CD8-positive, alpha-beta memory T cell (primary cell): ENCODE measurements at regions not wholly inside any gene's neighbourhood (a gene's known extent, or its start where the extent isn't known, plus 50 kb on each side); places are given as distances from the start of the nearest gene placed in this dataset.
A peak's percentile ranks its signal among the peaks of the same experiment; 100 is the strongest.
"Not testable (repeated sequence)": the region's sequence is repeated elsewhere in the genome, so short reads cannot be mapped to it uniquely, and the experiment has no call there.

Experiments used
- CTCF ChIA-PET: fragments of 350-600 bp; sonication (Branson Sonifier 250); formaldehyde crosslinking; loops from one replicate; lab custom pipeline; 2021; ENCODE audit warnings: antibody characterized with exemption; lab: Charles Lee
- POLR2A ChIA-PET: fragments of 350-600 bp; sonication (Branson Sonifier 250); formaldehyde crosslinking; loops from one replicate; lab custom pipeline; 2021; ENCODE audit warnings: antibody characterized with exemption; lab: Charles Lee
- DNase-seq, 5 donors: peaks; one replicate each; pipeline versions ENCODE4 v3.0.0 to v3.0.0-alpha.2; 2020 to 2022; ENCODE audit warnings: mixed read lengths in 1 of 5
- H3K27ac ChIP-seq: one replicate; pipeline ENCODE4 v1.7.0; 2013; ENCODE audit warnings: low read depth, mild to moderate bottlenecking, low read length, moderate library complexity
- H3K27me3 ChIP-seq: 2 replicates; pipeline ENCODE4 v1.7.0; 2013; ENCODE audit warnings: low read length, mild to moderate bottlenecking; ENCODE audit not compliant: insufficient read depth, poor library complexity, severe bottlenecking
- H3K36me3 ChIP-seq: 2 replicates; pipeline ENCODE4 v1.7.0; 2013; ENCODE audit warnings: mild to moderate bottlenecking, low read length, moderate library complexity; ENCODE audit not compliant: insufficient read depth
- H3K4me1 ChIP-seq: 2 replicates; pipeline ENCODE4 v1.7.0; 2013; ENCODE audit warnings: mild to moderate bottlenecking, low read length, moderate library complexity; ENCODE audit not compliant: insufficient read depth
- H3K4me3 ChIP-seq: 2 replicates; pipeline ENCODE4 v1.7.0; 2013; ENCODE audit warnings: mild to moderate bottlenecking, low read length
- H3K9me3 ChIP-seq: 2 replicates; pipeline ENCODE4 v1.7.0; 2013; ENCODE audit warnings: mild to moderate bottlenecking, low read length
- H3K27ac Mint-ChIP-seq, 8 donors: one replicate each; pipeline ENCODE4 v1.8.0; 2020 to 2021; ENCODE audit warnings: mixed read lengths in 8 of 8, mild to moderate bottlenecking in 6 of 8, inconsistent platforms in 3 of 8, moderate library complexity in 3 of 8
- H3K27me3 Mint-ChIP-seq, 2 donors: one replicate each; pipeline ENCODE4 v1.8.0; 2020 to 2021; ENCODE audit warnings: mixed read lengths in 2 of 2, mild to moderate bottlenecking in 1 of 2, moderate library complexity in 1 of 2
- H3K36me3 Mint-ChIP-seq, 3 donors: one replicate each; pipeline ENCODE4 v1.8.0; 2020 to 2021; ENCODE audit warnings: mixed read lengths in 3 of 3, inconsistent platforms in 1 of 3, mild to moderate bottlenecking in 1 of 3
- H3K4me1 Mint-ChIP-seq, 3 donors: one replicate each; pipeline ENCODE4 v1.8.0; 2020 to 2021; ENCODE audit warnings: mixed read lengths in 3 of 3, inconsistent platforms in 1 of 3, mild to moderate bottlenecking in 1 of 3
- H3K4me3 Mint-ChIP-seq, 7 donors: one replicate each; pipeline ENCODE4 v1.8.0; 2020 to 2021; ENCODE audit warnings: mixed read lengths in 7 of 7, mild to moderate bottlenecking in 6 of 7, moderate library complexity in 4 of 7, inconsistent platforms in 2 of 7
- H3K9me3 Mint-ChIP-seq, 5 donors: one replicate each; pipeline ENCODE4 v1.8.0; 2020 to 2022; ENCODE audit warnings: mixed read lengths in 5 of 5, mild to moderate bottlenecking in 3 of 5, moderate library complexity in 2 of 5, inconsistent platforms in 1 of 5

DNA sequence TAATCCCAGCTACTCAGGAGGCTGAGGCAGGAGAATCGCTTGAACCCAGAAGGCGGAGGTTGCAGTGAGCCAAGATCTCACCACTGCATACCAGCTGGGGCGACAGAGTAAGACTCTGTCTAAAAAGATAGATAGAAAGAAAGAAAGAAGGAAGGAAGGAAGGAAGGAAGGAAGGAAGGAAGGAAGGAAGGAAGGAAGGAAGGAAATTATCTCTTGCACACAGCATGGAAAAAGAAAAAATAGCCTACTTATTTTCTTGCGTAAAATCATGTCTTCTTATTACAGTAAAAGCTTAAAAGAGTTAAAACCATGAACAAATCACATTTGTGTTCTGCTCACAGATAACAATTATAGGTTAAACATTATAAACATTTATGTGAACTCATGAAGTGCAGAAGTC lies 205.9 kb downstream of the TMA16 start:
- H3K9me3 ChIP-seq, DNase-seq, H3K4me1 Mint-ChIP-seq, H3K27ac ChIP-seq, H3K4me3 ChIP-seq, H3K27me3 ChIP-seq, H3K4me3 Mint-ChIP-seq, POLR2A ChIA-PET, CTCF ChIA-PET, H3K27me3 Mint-ChIP-seq, H3K9me3 Mint-ChIP-seq, H3K36me3 Mint-ChIP-seq, H3K4me1 ChIP-seq, H3K36me3 ChIP-seq: not testable (repeated sequence)
- peak overlapping the region in 1 of 8 donors; percentile 61 for H3K27ac Mint-ChIP-seq

DNA sequence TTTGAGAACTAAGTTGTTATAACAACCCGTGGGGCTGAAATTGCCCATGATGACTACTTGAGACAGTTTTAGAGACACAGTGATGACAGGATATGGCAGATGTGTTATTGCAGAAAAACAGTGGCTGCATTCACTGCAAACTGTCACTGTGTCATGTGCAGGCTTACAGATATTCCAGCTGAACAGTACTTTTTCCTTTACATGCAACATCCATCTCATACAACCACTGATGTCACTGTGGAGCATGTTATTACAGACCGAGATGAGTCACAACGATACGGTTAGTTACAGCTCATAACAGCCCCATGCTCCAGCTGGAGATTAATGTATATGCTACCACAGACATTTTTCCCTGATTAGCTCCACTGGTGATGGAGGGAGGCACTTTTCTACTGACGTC lies 207.4 kb downstream of the TMA16 start:
- CTCF ChIA-PET: no interaction called here
- Histone ChIP-seq H3K27me3 (no peaks in the 10 kb centered on the region), H3K27ac (no peak overlapping the region), H3K36me3 (no peaks in the 10 kb centered on the region), H3K4me3 (no peak overlapping the region), H3K4me1 (no peaks in the 10 kb centered on the region), H3K9me3 (no peaks in the 10 kb centered on the region)
- DNase-seq: no peak
- Mint-ChIP-seq H3K9me3 (peaks cover 0 to 3% (median 0%) of the 10 kb centered on the region in 5 donors), H3K27me3 (peaks cover 2 to 4% of the 10 kb centered on the region in 2 donors), H3K4me1 (no peaks in the 10 kb centered on the region), H3K27ac (no peak overlapping the region), H3K4me3 (no peak overlapping the region), H3K36me3 (no peaks in the 10 kb centered on the region)
- POLR2A ChIA-PET: no interaction called here

DNA sequence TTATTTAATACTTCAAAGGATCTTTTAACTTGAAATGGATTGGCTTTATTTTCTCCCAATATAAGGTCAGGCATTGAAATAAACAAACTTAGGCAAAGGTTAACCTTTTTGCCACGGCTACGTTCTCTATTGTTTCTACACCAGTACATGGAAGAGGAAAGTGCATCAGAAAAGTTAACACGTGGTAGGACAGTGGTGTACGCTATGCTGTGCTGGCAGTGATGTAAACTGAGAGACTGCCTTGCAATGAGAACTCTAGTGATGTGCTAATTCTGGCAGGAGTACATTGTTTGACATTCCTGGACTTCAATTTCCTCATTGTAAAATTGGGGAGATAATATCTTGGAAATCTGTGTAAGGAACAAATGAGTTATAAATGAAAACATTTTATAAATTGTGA lies 208.2 kb downstream of the TMA16 start:
- Histone ChIP-seq H3K27ac (no peak overlapping the region), H3K4me3 (no peak overlapping the region), H3K9me3 (no peaks in the 10 kb centered on the region), H3K27me3 (no peaks in the 10 kb centered on the region), H3K4me1 (no peaks in the 10 kb centered on the region), H3K36me3 (no peaks in the 10 kb centered on the region)
- H3K4me1 Mint-ChIP-seq: no peaks in the 10 kb centered on the region
- H3K36me3 Mint-ChIP-seq: no peaks in the 10 kb centered on the region
- peaks cover 0 to 3% (median 0%) of the 10 kb centered on the region in 5 donors for H3K9me3 Mint-ChIP-seq
- ChIA-PET POLR2A (no interaction called here), CTCF (no interaction called here)
- DNase-seq: no peak
- peaks cover 2 to 3% of the 10 kb centered on the region in 2 donors for H3K27me3 Mint-ChIP-seq
- H3K4me3 Mint-ChIP-seq: no peak overlapping the region
- no peak overlapping the region for H3K27ac Mint-ChIP-seq

DNA sequence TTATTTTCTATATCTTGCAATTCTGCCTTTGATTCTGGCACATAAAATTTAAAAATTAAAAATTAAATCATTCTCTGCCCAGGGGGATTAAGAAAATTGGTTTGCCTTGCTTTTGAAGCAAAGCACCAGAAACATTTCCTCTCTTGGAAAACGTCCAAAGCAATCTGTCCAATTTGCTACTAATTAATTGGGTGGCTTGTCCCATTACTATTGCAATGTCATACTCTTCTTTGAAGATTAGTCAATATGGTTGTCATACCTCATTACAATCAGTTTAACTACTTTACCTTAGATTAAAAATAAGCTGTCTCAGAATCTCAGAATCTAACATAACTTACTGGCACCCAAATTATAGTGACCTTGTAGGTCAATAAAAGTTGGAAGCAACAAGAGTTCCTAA lies 208.8 kb downstream of the TMA16 start:
- Histone ChIP-seq H3K27ac (no peak overlapping the region), H3K4me1 (no peaks in the 10 kb centered on the region), H3K9me3 (no peaks in the 10 kb centered on the region), H3K36me3 (no peaks in the 10 kb centered on the region), H3K4me3 (no peak overlapping the region), H3K27me3 (no peaks in the 10 kb centered on the region)
- Mint-ChIP-seq H3K27ac (no peak overlapping the region), H3K9me3 (peaks cover 0 to 3% (median 0%) of the 10 kb centered on the region in 5 donors), H3K4me1 (no peaks in the 10 kb centered on the region), H3K4me3 (no peak overlapping the region), H3K27me3 (peaks cover 2 to 3% of the 10 kb centered on the region in 2 donors), H3K36me3 (no peaks in the 10 kb centered on the region)
- CTCF ChIA-PET: no interaction called here
- POLR2A ChIA-PET: no interaction called here
- no peak for DNase-seq

- Mint-ChIP-seq H3K9me3 (no peaks in the 10 kb centered on the region), H3K27me3 (no peaks in the 10 kb centered on the region), H3K4me3 (no peak overlapping the region), H3K4me1 (no peaks in the 10 kb centered on the region), H3K27ac (peak overlapping the region in 1 of 8 donors; percentile 8), H3K36me3 (no peaks in the 10 kb centered on the region)
- Histone ChIP-seq H3K9me3 (no peaks in the 10 kb centered on the region), H3K27ac (no peak overlapping the region), H3K4me3 (no peak overlapping the region), H3K27me3 (no peaks in the 10 kb centered on the region), H3K4me1 (no peaks in the 10 kb centered on the region), H3K36me3 (no peaks in the 10 kb centered on the region)
- ChIA-PET POLR2A (no interaction called here), CTCF (no interaction called here)
- no peak for DNase-seq
These were observed 213.4 kb downstream of the TMA16 start for GRCh38 chr4:163707873-163708272.

- Histone ChIP-seq H3K27me3 (no peaks in the 10 kb centered on the region), H3K36me3 (no peaks in the 10 kb centered on the region), H3K4me1 (no peaks in the 10 kb centered on the region), H3K9me3 (no peaks in the 10 kb centered on the region), H3K4me3 (no peak overlapping the region), H3K27ac (no peak overlapping the region)
- Mint-ChIP-seq H3K27ac (no peak overlapping the region), H3K27me3 (no peaks in the 10 kb centered on the region), H3K36me3 (no peaks in the 10 kb centered on the region), H3K9me3 (no peaks in the 10 kb centered on the region), H3K4me1 (no peaks in the 10 kb centered on the region), H3K4me3 (no peak overlapping the region)
- ChIA-PET POLR2A (no interaction called here), CTCF (no interaction called here)
- no peak for DNase-seq
These were observed 215.1 kb downstream of the TMA16 start for GRCh38 chr4:163709601-163710000.

- H3K4me1 ChIP-seq: no peaks in the 10 kb centered on the region
- Mint-ChIP-seq H3K27me3 (no peaks in the 10 kb centered on the region), H3K36me3 (no peaks in the 10 kb centered on the region), H3K4me1 (no peaks in the 10 kb centered on the region), H3K27ac (no peak overlapping the region), H3K9me3 (no peaks in the 10 kb centered on the region), H3K4me3 (no peak overlapping the region)
- DNase-seq: no peak
- H3K27me3 ChIP-seq: no peaks in the 10 kb centered on the region
- ChIA-PET CTCF (no interaction called here), POLR2A (no interaction called here)
- no peak overlapping the region for H3K27ac ChIP-seq
- H3K9me3 ChIP-seq: no peaks in the 10 kb centered on the region
- no peak overlapping the region for H3K4me3 ChIP-seq
- no peaks in the 10 kb centered on the region for H3K36me3 ChIP-seq
These were observed 215.7 kb downstream of the TMA16 start for GRCh38 chr4:163710158-163710557.

- POLR2A ChIA-PET, H3K36me3 ChIP-seq, H3K27me3 Mint-ChIP-seq, H3K9me3 ChIP-seq, H3K27ac Mint-ChIP-seq, H3K4me1 Mint-ChIP-seq, DNase-seq, H3K27me3 ChIP-seq, H3K36me3 Mint-ChIP-seq, H3K4me3 ChIP-seq, H3K4me3 Mint-ChIP-seq, CTCF ChIA-PET, H3K27ac ChIP-seq, H3K9me3 Mint-ChIP-seq, H3K4me1 ChIP-seq: not testable (repeated sequence)
These were observed 230.0 kb downstream of the TMA16 start for GRCh38 chr4:163724495-163724894.

DNA sequence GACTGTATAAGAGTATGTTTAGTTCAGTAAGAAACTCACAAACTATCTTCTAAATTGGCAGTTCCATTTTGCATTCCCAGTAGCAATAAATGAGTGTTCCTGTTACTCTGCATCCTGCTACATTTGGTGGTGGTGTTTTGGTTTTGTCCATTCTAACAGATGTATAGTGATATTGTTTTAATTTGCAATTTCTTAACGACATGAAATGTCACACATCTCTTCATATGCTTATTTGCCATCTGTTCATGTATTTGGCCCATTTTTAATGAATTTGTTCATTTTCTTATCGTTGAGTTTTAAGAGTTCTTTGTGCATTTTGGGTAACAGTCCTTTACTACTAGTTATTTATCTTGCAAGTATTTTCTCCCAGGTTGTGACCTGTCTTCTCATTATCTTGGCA lies 232.2 kb downstream of the TMA16 start:
- Mint-ChIP-seq H3K36me3 (no peaks in the 10 kb centered on the region), H3K27ac (no peak overlapping the region), H3K27me3 (peaks cover 2 to 3% of the 10 kb centered on the region in 2 donors), H3K9me3 (peaks cover 0 to 3% (median 2%) of the 10 kb centered on the region in 5 donors), H3K4me1 (no peaks in the 10 kb centered on the region), H3K4me3 (no peak overlapping the region)
- Histone ChIP-seq H3K27me3 (no peaks in the 10 kb centered on the region), H3K36me3 (no peaks in the 10 kb centered on the region), H3K9me3 (no peaks in the 10 kb centered on the region), H3K4me1 (no peaks in the 10 kb centered on the region), H3K4me3 (no peak overlapping the region), H3K27ac (no peak overlapping the region)
- ChIA-PET CTCF (no interaction called here), POLR2A (no interaction called here)
- no peak for DNase-seq
